Nephron (organoid): ENCODE measurements at regions not wholly inside any gene's neighbourhood (a gene's known extent, or its start where the extent isn't known, plus 50 kb on each side); places are given as distances from the start of the nearest gene placed in this dataset.
A peak's percentile ranks its signal among the peaks of the same experiment; 100 is the strongest.

Experiments
- H3K27ac Mint-ChIP-seq, 3 experiments: 2 replicates each; pipeline ENCODE4 v1.8.0; 2020; ENCODE audit warnings: mixed read lengths in 3 of 3, mild to moderate bottlenecking in 2 of 3, moderate library complexity in 1 of 3
- H3K27me3 Mint-ChIP-seq: 2 replicates; pipeline ENCODE4 v1.8.0; 2021; ENCODE audit warnings: low read depth, mild to moderate bottlenecking, moderate library complexity, mixed read lengths
- H3K36me3 Mint-ChIP-seq: 2 replicates; pipeline ENCODE4 v1.8.0; 2020; ENCODE audit warnings: low read depth, mixed read lengths
- H3K4me1 Mint-ChIP-seq: 2 replicates; pipeline ENCODE4 v1.8.0; 2020; ENCODE audit warnings: mixed read lengths
- H3K4me3 Mint-ChIP-seq, 3 experiments: 2 replicates each; pipeline ENCODE4 v1.8.0; 2020; ENCODE audit warnings: mild to moderate bottlenecking in 3 of 3, mixed read lengths in 3 of 3, moderate library complexity in 2 of 3
- H3K9me3 Mint-ChIP-seq: 2 replicates; pipeline ENCODE4 v1.8.0; 2020; ENCODE audit warnings: mixed read lengths
- CTCF ChIP-seq, 3 experiments: fragments of 200-600 bp; sonication (generic); IDR thresholded peaks; one replicate each; pipeline ENCODE4 v1.5.0; 2021; ENCODE audit warnings: antibody characterized with exemption in 3 of 3; ENCODE audit not compliant: unreplicated experiment in 3 of 3

GRCh38 chr20:22905658-22906057 lies 129.5 kb upstream of the SSTR4 start:
- no peaks in the 10 kb centered on the region for H3K27me3 Mint-ChIP-seq
- no peak for TF ChIP-seq CTCF (IDR thresholded peaks at IDR 0.05; ENCODE audit: unreplicated experiment in 3 of 3)
- H3K9me3 Mint-ChIP-seq = peaks cover 17% of the 10 kb centered on the region
- peak overlapping the region in 2 of 3 experiments; percentile 51 to 56 for H3K27ac Mint-ChIP-seq
- no peak overlapping the region for H3K4me3 Mint-ChIP-seq
- H3K36me3 Mint-ChIP-seq = no peaks in the 10 kb centered on the region
- peaks cover 8% of the 10 kb centered on the region for H3K4me1 Mint-ChIP-seq

- H3K9me3 Mint-ChIP-seq = no peaks in the 10 kb centered on the region
- peaks cover 8% of the 10 kb centered on the region for H3K4me1 Mint-ChIP-seq
- H3K27ac Mint-ChIP-seq = no peak overlapping the region
- no peak for TF ChIP-seq CTCF (IDR thresholded peaks at IDR 0.05; ENCODE audit: unreplicated experiment in 3 of 3)
- H3K27me3 Mint-ChIP-seq = no peaks in the 10 kb centered on the region
- no peak overlapping the region for H3K4me3 Mint-ChIP-seq
- H3K36me3 Mint-ChIP-seq = no peaks in the 10 kb centered on the region
Observed at GRCh38 chr20:22908437-22908836, 126.7 kb upstream of the SSTR4 start.

- Mint-ChIP-seq H3K4me3 (no peak overlapping the region), H3K27me3 (no peaks in the 10 kb centered on the region), H3K36me3 (no peaks in the 10 kb centered on the region), H3K27ac (no peak overlapping the region), H3K4me1 (peaks cover 8% of the 10 kb centered on the region), H3K9me3 (peaks cover 3% of the 10 kb centered on the region)
- no peak for TF ChIP-seq CTCF (IDR thresholded peaks at IDR 0.05; ENCODE audit: unreplicated experiment in 3 of 3)
Observed at GRCh38 chr20:22908944-22909343, 126.2 kb upstream of the SSTR4 start.

GRCh38 chr20:22909436-22909835 lies 125.7 kb upstream of the SSTR4 start:
- Mint-ChIP-seq H3K4me1 (peaks cover 8% of the 10 kb centered on the region), H3K9me3 (peaks cover 4% of the 10 kb centered on the region), H3K36me3 (no peaks in the 10 kb centered on the region), H3K4me3 (no peak overlapping the region), H3K27me3 (no peaks in the 10 kb centered on the region), H3K27ac (no peak overlapping the region)
- TF ChIP-seq CTCF (IDR thresholded peaks at IDR 0.05; ENCODE audit: unreplicated experiment in 3 of 3) = no peak

- Mint-ChIP-seq H3K4me1 (peaks cover 5% of the 10 kb centered on the region), H3K9me3 (peaks cover 4% of the 10 kb centered on the region), H3K36me3 (no peaks in the 10 kb centered on the region), H3K4me3 (no peak overlapping the region), H3K27ac (no peak overlapping the region), H3K27me3 (no peaks in the 10 kb centered on the region)
- TF ChIP-seq CTCF (IDR thresholded peaks at IDR 0.05; ENCODE audit: unreplicated experiment in 3 of 3) = no peak
Observed at GRCh38 chr20:22910287-22910852, 124.7 kb upstream of the SSTR4 start.

- no peak overlapping the region for H3K4me3 Mint-ChIP-seq
- no peak overlapping the region for H3K27ac Mint-ChIP-seq
- peaks cover 4% of the 10 kb centered on the region for H3K9me3 Mint-ChIP-seq
- H3K27me3 Mint-ChIP-seq = no peaks in the 10 kb centered on the region
- no peaks in the 10 kb centered on the region for H3K36me3 Mint-ChIP-seq
- TF ChIP-seq CTCF (IDR thresholded peaks at IDR 0.05; ENCODE audit: unreplicated experiment in 3 of 3) = no peak
- no peaks in the 10 kb centered on the region for H3K4me1 Mint-ChIP-seq
Observed at GRCh38 chr20:22914291-22914690, 120.8 kb upstream of the SSTR4 start.
